ENCODE measurements at regions not wholly inside any gene's neighbourhood (a gene's known extent, or its start where the extent isn't known, plus 50 kb on each side); places are given as distances from the start of the nearest gene placed in this dataset.

DNA sequence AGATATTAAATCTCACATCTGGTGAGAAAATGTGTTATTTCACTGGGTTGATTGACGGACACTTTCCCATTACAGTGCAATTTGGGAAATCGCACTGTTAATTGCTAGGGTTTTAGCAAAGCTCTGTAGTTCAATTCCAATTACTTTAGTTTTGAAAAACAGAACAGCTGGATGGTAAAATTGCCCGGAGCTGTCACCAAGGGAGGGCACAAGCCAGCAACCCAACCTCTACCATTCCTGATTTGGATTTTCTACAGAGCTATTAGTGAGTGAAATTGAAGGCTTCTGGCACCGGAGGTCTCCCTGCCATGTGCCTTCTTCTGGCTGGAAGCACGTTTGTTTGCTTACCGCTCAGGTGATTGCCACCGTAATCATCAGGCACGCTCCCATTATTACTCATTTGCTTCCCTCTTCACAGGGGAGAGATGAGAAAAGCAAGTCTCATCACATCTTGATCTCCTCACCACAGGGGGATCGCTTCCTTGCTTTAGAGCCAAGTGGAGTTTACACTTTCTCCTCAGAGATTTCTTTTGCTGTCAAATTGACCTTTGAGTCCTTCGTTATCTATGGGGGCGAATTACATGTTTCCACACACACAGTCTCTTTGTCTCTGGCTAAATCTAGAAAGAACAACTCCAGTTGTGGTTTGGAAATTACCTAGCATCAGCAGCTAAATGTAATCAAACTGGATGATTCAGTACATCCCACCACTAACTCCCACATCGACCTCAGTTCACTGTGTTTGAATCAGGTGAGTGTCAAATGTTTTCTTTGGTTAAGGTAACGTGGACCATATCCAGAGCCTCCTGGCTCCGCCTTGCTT, 421.7 kb upstream of the GOLIM4 start:
- no peak for TF ChIP-seq CTCF (optimal IDR thresholded peaks at IDR 0.05 in 1 of 3, IDR thresholded peaks at IDR 0.05 in 1 of 3, conservative IDR thresholded peaks at IDR 0.05 in 1 of 3; ENCODE audit: extremely low read depth in 1 of 3, insufficient read depth in 2 of 3, low read length in 3 of 3)
- no peak for TF ChIP-seq EZH2 (IDR thresholded peaks at IDR 0.05; ENCODE audit: low read length)

All from keratinocyte (primary cell).